Breast epithelium (tissue), 3 donors: ENCODE measurements at regions not wholly inside any gene's neighbourhood (a gene's known extent, or its start where the extent isn't known, plus 50 kb on each side); places are given as distances from the start of the nearest gene placed in this dataset.

Experiments
- CTCF ChIP-seq, 3 donors: fragments of 450-650 bp; IDR thresholded peaks; one replicate each; pipeline ENCODE4 v1.5.1; 2016 to 2017; ENCODE audit warnings: antibody characterized with exemption in 3 of 3, mild to moderate bottlenecking in 3 of 3, moderate library complexity in 3 of 3
- POLR2A ChIP-seq: fragments of 450-650 bp; IDR thresholded peaks from one replicate; pipeline ENCODE4 v1.6.1; 2016; ENCODE audit warnings: antibody characterized with exemption, mild to moderate bottlenecking, moderate library complexity

- TF ChIP-seq POLR2A (no peak), CTCF (IDR thresholded peaks at IDR 0.05) (no peak)
Measured at GRCh38 chr2:51760441-51760840, 728.5 kb upstream of the NRXN1 start.
